SK-N-SH (cell line): ENCODE measurements at regions not wholly inside any gene's neighbourhood (a gene's known extent, or its start where the extent isn't known, plus 50 kb on each side); places are given as distances from the start of the nearest gene placed in this dataset.

Source experiments
- CTCF ChIA-PET: fragments of 300-600, 350-600 bp; formaldehyde crosslinking; extraction: SDS; loops from one replicate; lab custom pipeline; 2021; lab: Yijun Ruan, JAX
- POLR2A ChIA-PET: fragments of 350-600 bp; sonication (Branson Sonifier 250); formaldehyde crosslinking; extraction: SDS; loops from one replicate; lab custom pipeline; 2020; ENCODE audit warnings: antibody characterized with exemption, inconsistent platforms; lab: Yijun Ruan, JAX
- DNase-seq: peaks from one replicate; pipeline ENCODE4 v3.0.0; 2012
- H2AFZ ChIP-seq: fragments of 200-600 bp; sonication (generic); 2 replicates; pipeline ENCODE4 v1.8.1; 2016; ENCODE audit warnings: antibody characterized with exemption, mild to moderate bottlenecking, low read depth
- H3F3A ChIP-seq: fragments of 200-600 bp; sonication (generic); replicated peaks from 2 replicates; pipeline ENCODE3; 2016; ENCODE audit warnings: antibody characterized with exemption, mild to moderate bottlenecking; ENCODE audit not compliant: insufficient read depth
- H3K27ac ChIP-seq, 2 experiments: fragments of 200-500 bp in 1 of 2; fragments of 200-600 bp in 1 of 2; sonication (Bioruptor generic) in 1 of 2; sonication (generic), shearing (Covaris generic) in 1 of 2; 2 replicates each; pipeline versions ENCODE4 v1.5.1 to v1.6.1; 2014 to 2016; ENCODE audit warnings: low read depth in 2 of 2, inconsistent platforms in 1 of 2, low read length in 1 of 2, mild to moderate bottlenecking in 1 of 2, mixed read lengths in 1 of 2
- H3K27me3 ChIP-seq: fragments of 200-600 bp; sonication (generic), shearing (Covaris generic); 2 replicates; pipeline ENCODE4 v1.6.1; 2016; ENCODE audit warnings: mixed run types; ENCODE audit not compliant: insufficient read depth
- H3K36me3 ChIP-seq, 2 experiments: fragments of 200-500 bp in 1 of 2; fragments of 200-600 bp in 1 of 2; sonication (Bioruptor generic) in 1 of 2; sonication (generic) in 1 of 2; replicated peaks in 1 of 2; 2 replicates each; pipeline versions ENCODE3 to v1.5.1; 2014 to 2016; ENCODE audit warnings: low read length in 1 of 2, mild to moderate bottlenecking in 1 of 2; ENCODE audit not compliant: insufficient read depth in 2 of 2, control insufficient read depth in 1 of 2
- H3K4me1 ChIP-seq, 2 experiments: fragments of 200-500 bp in 1 of 2; fragments of 200-600 bp in 1 of 2; sonication (Bioruptor generic) in 1 of 2; sonication (generic), shearing (Covaris generic) in 1 of 2; 2 replicates each; pipeline versions ENCODE4 v1.5.1 to v1.6.1; 2014 to 2016; ENCODE audit warnings: low read depth in 1 of 2, low read length in 1 of 2, mixed run types in 1 of 2; ENCODE audit not compliant: insufficient read depth in 2 of 2, control insufficient read depth in 1 of 2
- H3K4me2 ChIP-seq: fragments of 200-600 bp; sonication (generic), shearing (Covaris generic); 2 replicates; pipeline ENCODE4 v1.6.1; 2017; ENCODE audit warnings: mixed run types
- H3K4me3 ChIP-seq, 2 experiments: fragments of 200-500 bp in 1 of 2; fragments of 200-600 bp in 1 of 2; sonication (Bioruptor generic) in 1 of 2; sonication (generic), shearing (Covaris generic) in 1 of 2; 2 replicates each; pipeline versions ENCODE4 v1.5.1 to v1.8.1; 2014 to 2016; ENCODE audit warnings: low read depth in 2 of 2, inconsistent platforms in 1 of 2, low read length in 1 of 2, mild to moderate bottlenecking in 1 of 2, mixed read lengths in 1 of 2, moderate library complexity in 1 of 2
- H3K79me2 ChIP-seq: fragments of 200-600 bp; sonication (generic); 2 replicates; pipeline ENCODE4 v1.8.1; 2017; ENCODE audit warnings: mild to moderate bottlenecking; ENCODE audit not compliant: insufficient read depth
- H3K9ac ChIP-seq: fragments of 200-600 bp; sonication (generic); 2 replicates; pipeline ENCODE4 v1.6.1; 2017; ENCODE audit warnings: mixed run types
- H3K9me2 ChIP-seq: fragments of 200-600 bp; sonication (generic); 2 replicates; pipeline ENCODE4 v1.6.1; 2017; ENCODE audit warnings: mixed run types
- H3K9me3 ChIP-seq: fragments of 200-600 bp; sonication (generic); 2 replicates; pipeline ENCODE4 v1.6.1; 2017; ENCODE audit warnings: mixed run types, mild to moderate bottlenecking, moderate library complexity
- H4K20me1 ChIP-seq: fragments of 200-600 bp; sonication (generic); 2 replicates; pipeline ENCODE4 v1.6.1; 2017; ENCODE audit warnings: mild to moderate bottlenecking, mixed run types; ENCODE audit not compliant: insufficient read depth
- ELF1 ChIP-seq: IDR thresholded peaks from 2 replicates; pipeline ENCODE4 v1.4.0; 2012
- GABPA ChIP-seq: IDR thresholded peaks from 2 replicates; pipeline ENCODE4 v1.4.0; 2012; ENCODE audit warnings: low read depth, mild to moderate bottlenecking
- IRF3 ChIP-seq: fragments of 150-350 bp; IDR thresholded peaks from 2 replicates; pipeline ENCODE4 v1.6.1; 2016; ENCODE audit warnings: mild to moderate bottlenecking, low read depth, low read length
- NRF1 ChIP-seq: IDR thresholded peaks from 2 replicates; pipeline ENCODE4 v1.6.1; 2012; ENCODE audit warnings: low read depth, mild to moderate bottlenecking, low read length
- PBX3 ChIP-seq: IDR thresholded peaks from 2 replicates; pipeline ENCODE4; 2012
- REST ChIP-seq: IDR thresholded peaks from 2 replicates; pipeline ENCODE4 v1.6.1; 2012; ENCODE audit warnings: mild to moderate bottlenecking, low read depth, low read length, moderate library complexity
- RXRA ChIP-seq: IDR thresholded peaks from 2 replicates; pipeline ENCODE4 v1.4.0; 2012; ENCODE audit warnings: low read depth, mild to moderate bottlenecking, borderline replicate concordance
- SIN3A ChIP-seq: IDR thresholded peaks from 2 replicates; pipeline ENCODE4 v1.6.1; 2012; ENCODE audit warnings: low read depth, mild to moderate bottlenecking, low read length, moderate library complexity, borderline replicate concordance
- TEAD4 ChIP-seq: IDR thresholded peaks from 2 replicates; pipeline ENCODE4 v1.4.0; 2012; ENCODE audit warnings: mild to moderate bottlenecking, borderline replicate concordance; ENCODE audit not compliant: insufficient read depth
- YY1 ChIP-seq: IDR thresholded peaks from 2 replicates; pipeline ENCODE4 v1.4.0; 2012; ENCODE audit warnings: low read depth, mild to moderate bottlenecking
- ZBTB33 ChIP-seq: IDR thresholded peaks from 2 replicates; pipeline ENCODE4 v1.4.0; 2012; ENCODE audit warnings: low read depth, borderline replicate concordance
- WGBS: methylation state at CpG from one replicate; pipeline ENCODE4 v1.1.6; 2017; ENCODE audit warnings: low lambda C conversion rate; 5-methylcytosine and 5-hydroxymethylcytosine counted together

GRCh38 chr5:14090755-14091154 lies 52.4 kb upstream of the TRIO start:
- H3K9me2 ChIP-seq, result no peaks in the 10 kb centered on the region
- H3K9ac ChIP-seq, result no peak overlapping the region
- H2AFZ ChIP-seq, result no peak overlapping the region
- DNase-seq, result no peak
- no peaks in the 10 kb centered on the region for H4K20me1 ChIP-seq
- H3F3A ChIP-seq, result peaks cover under 1% of the 10 kb centered on the region
- POLR2A ChIA-PET, result no interaction called here
- H3K79me2 ChIP-seq, result no peaks in the 10 kb centered on the region
- no peak overlapping the region for H3K27ac ChIP-seq
- no peaks in the 10 kb centered on the region for H3K4me1 ChIP-seq
- H3K4me2 ChIP-seq, result no peak overlapping the region
- no peaks in the 10 kb centered on the region for H3K27me3 ChIP-seq
- WGBS, result 81% methylated on average over 5 of the region's 5 CpGs
- no peak overlapping the region for H3K4me3 ChIP-seq
- CTCF ChIA-PET, result interaction anchor here (0.9 kb wide), 1 partner anchor 28 kb away, joined by 3 read pairs; no protein-coding TSS in a partner anchor
- no peaks in the 10 kb centered on the region for H3K36me3 ChIP-seq
- no peaks in the 10 kb centered on the region; the same call in 1 of the 2 replicates for H3K9me3 ChIP-seq
- no peak for TF ChIP-seq NRF1

GRCh38 chr5:14090290-14090689 lies 52.9 kb upstream of the TRIO start:
- Histone ChIP-seq H3K4me1 (no peaks in the 10 kb centered on the region), H3K79me2 (no peaks in the 10 kb centered on the region), H3K4me2 (no peak overlapping the region), H3F3A (no peaks in the 10 kb centered on the region), H3K27ac (no peak overlapping the region), H3K36me3 (no peaks in the 10 kb centered on the region), H3K9me2 (no peaks in the 10 kb centered on the region), H3K9me3 (no peaks in the 10 kb centered on the region; the same call in 1 of the 2 replicates), H4K20me1 (no peaks in the 10 kb centered on the region), H3K27me3 (no peaks in the 10 kb centered on the region), H3K4me3 (no peak overlapping the region), H3K9ac (no peak overlapping the region), H2AFZ (no peak overlapping the region)
- POLR2A ChIA-PET, result no interaction called here
- no peak for TF ChIP-seq GABPA
- no peak for TF ChIP-seq SIN3A
- TF ChIP-seq PBX3, result no peak
- TF ChIP-seq RXRA, result no peak
- TF ChIP-seq NRF1, result no peak
- no peak for TF ChIP-seq YY1
- TF ChIP-seq TEAD4, result no peak
- no peak for TF ChIP-seq REST
- no peak for TF ChIP-seq ZBTB33
- no peak for TF ChIP-seq ELF1
- no peak for TF ChIP-seq IRF3
- CTCF ChIA-PET, result no interaction called here
- WGBS, result 94% methylated on average over 2 of the region's 2 CpGs
- no peak for DNase-seq
